B cell (primary cell): ENCODE measurements at regions not wholly inside any gene's neighbourhood (a gene's known extent, or its start where the extent isn't known, plus 50 kb on each side); places are given as distances from the start of the nearest gene placed in this dataset.

Source experiments
- ATAC-seq: fragments of 200-7000 bp; cut with Tn5 transposase; one replicate; pipeline ENCODE4 v1.10.0; 2021; ENCODE audit warnings: low read depth, mild to moderate bottlenecking, moderate number of reproducible peaks, moderate library complexity
- CTCF ChIA-PET: fragments of 350-600 bp; sonication (Branson Sonifier 250); formaldehyde crosslinking; loops from one replicate; lab custom pipeline; 2021; ENCODE audit warnings: antibody characterized with exemption, inconsistent platforms; lab: Charles Lee
- POLR2A ChIA-PET: fragments of 350-600 bp; sonication (Branson Sonifier 250); formaldehyde crosslinking; loops from one replicate; lab custom pipeline; 2021; ENCODE audit warnings: antibody characterized with exemption; lab: Charles Lee
- DNase-seq: peaks from one replicate; pipeline ENCODE4 v3.0.0; 2013
- H2AFZ ChIP-seq: 2 replicates; pipeline ENCODE4 v1.6.1; 2012; ENCODE audit warnings: mild to moderate bottlenecking, low read depth, low read length; ENCODE audit not compliant: insufficient read depth, poor library complexity, severe bottlenecking
- H3K27ac ChIP-seq, 2 donors: 1 replicate in 1 of 2; 2 replicates in 1 of 2; pipeline ENCODE4 v1.5.1; 2012 to 2013; ENCODE audit warnings: low read length in 2 of 2, mild to moderate bottlenecking in 2 of 2, moderate library complexity in 1 of 2
- H3K27me3 ChIP-seq, 4 experiments: fragments of 200-600 bp in 1 of 4; sonication (generic) in 1 of 4; replicated peaks in 1 of 4; 1 replicate in 2 of 4; 2 replicates in 2 of 4; pipeline versions ENCODE4 v1.6.1 to v1.7.0; 2013 to 2016; ENCODE audit warnings: low read length in 3 of 4, mild to moderate bottlenecking in 2 of 4, mixed read lengths in 1 of 4, moderate library complexity in 1 of 4; ENCODE audit not compliant: insufficient read depth in 4 of 4, control insufficient read depth in 3 of 4; ENCODE audit errors: control extremely low read depth in 1 of 4
- H3K36me3 ChIP-seq, 2 experiments: replicated peaks in 1 of 2; 1 replicate in 1 of 2; 2 replicates in 1 of 2; pipeline versions ENCODE4 v1.6.1 to v1.7.1; 2013; ENCODE audit warnings: low read length in 1 of 2; ENCODE audit not compliant: insufficient read depth in 2 of 2, control insufficient read depth in 1 of 2; ENCODE audit errors: control extremely low read depth in 1 of 2, extremely low read depth in 1 of 2
- H3K4me1 ChIP-seq, 2 donors: fragments of 200-600 bp in 1 of 2; sonication (generic) in 1 of 2; 1 replicate in 1 of 2; 2 replicates in 1 of 2; pipeline versions ENCODE4 v1.5.1 to v1.6.1; 2013 to 2017; ENCODE audit warnings: low read length in 2 of 2; ENCODE audit not compliant: control insufficient read depth in 2 of 2, insufficient read depth in 2 of 2
- H3K4me2 ChIP-seq: replicated peaks from 2 replicates; pipeline ENCODE3; 2012; ENCODE audit warnings: mild to moderate bottlenecking, low read depth, low read length; ENCODE audit not compliant: poor library complexity, severe bottlenecking
- H3K4me3 ChIP-seq, 5 experiments: fragments of 200-600 bp in 1 of 5; sonication (generic) in 1 of 5; 1 replicate in 3 of 5; 2 replicates in 2 of 5; pipeline versions ENCODE4 v1.5.1 to v1.7.0; 2011 to 2016; ENCODE audit warnings: low read length in 4 of 5, mild to moderate bottlenecking in 4 of 5, low read depth in 2 of 5, control low read depth in 1 of 5, moderate library complexity in 1 of 5; ENCODE audit not compliant: insufficient read depth in 1 of 5; ENCODE audit errors: control extremely low read depth in 1 of 5, extremely low read depth in 1 of 5
- H3K79me2 ChIP-seq: fragments of 200-600 bp; sonication (generic); one replicate; pipeline ENCODE4 v1.6.0; 2016; ENCODE audit warnings: low read length; ENCODE audit not compliant: control insufficient read depth, insufficient read depth
- H3K9ac ChIP-seq: fragments of 200-600 bp; sonication (generic); 2 replicates; pipeline ENCODE4 v1.6.1; 2017; ENCODE audit warnings: mild to moderate bottlenecking, low read length, moderate library complexity
- H3K9me3 ChIP-seq, 3 donors: one replicate each; pipeline versions ENCODE4 v1.6.1 to v1.7.1; 2013; ENCODE audit warnings: low read length in 2 of 3; ENCODE audit not compliant: control insufficient read depth in 2 of 3, insufficient read depth in 1 of 3; ENCODE audit errors: control extremely low read depth in 1 of 3
- H4K20me1 ChIP-seq: 2 replicates; pipeline ENCODE4 v1.6.0; 2012; ENCODE audit warnings: mild to moderate bottlenecking, low read length; ENCODE audit not compliant: insufficient read depth, control insufficient read depth, poor library complexity, severe bottlenecking
- H3K27ac Mint-ChIP-seq: one replicate; pipeline ENCODE4 v1.8.0; 2021; ENCODE audit warnings: mixed read lengths
- H3K27me3 Mint-ChIP-seq: one replicate; pipeline ENCODE4 v1.8.0; 2021; ENCODE audit warnings: mixed read lengths
- H3K4me1 Mint-ChIP-seq: one replicate; pipeline ENCODE4 v1.8.0; 2021; ENCODE audit warnings: mixed read lengths
- H3K4me3 Mint-ChIP-seq: one replicate; pipeline ENCODE4 v1.8.0; 2021; ENCODE audit warnings: mixed read lengths
- H3K9me3 Mint-ChIP-seq: one replicate; pipeline ENCODE4 v1.8.0; 2022; ENCODE audit warnings: mixed read lengths; ENCODE audit not compliant: insufficient read depth
- EZH2 ChIP-seq: IDR thresholded peaks from 2 replicates; pipeline ENCODE4 v1.6.1; 2012; ENCODE audit warnings: borderline replicate concordance, low read depth, mild to moderate bottlenecking, moderate library complexity, low read length; ENCODE audit not compliant: insufficient read depth, poor library complexity, severe bottlenecking
- WGBS: methylation state at CpG from one replicate; pipeline ENCODE4 v1.1.5; 2013; ENCODE audit warnings: missing lambda C conversion rate; ENCODE audit not compliant: insufficient coverage; 5-methylcytosine and 5-hydroxymethylcytosine counted together
- intact Hi-C: fragments of 100-400 bp; cut with micrococcal nuclease; formaldehyde crosslinking; loops from one replicate; pipeline ENCODE4 v1.10.0; 2022
- TF ChIP-seq, protein P1 (sequence below): fragments of 200-600 bp; IDR thresholded peaks from one replicate; pipeline ENCODE4 v1.8.0; 2022; ENCODE audit warnings: antibody characterized with exemption, mild to moderate bottlenecking

GRCh38 chr4:57172065-57172464, 61.9 kb upstream of the IGFBP7 start:
- Histone ChIP-seq H3K27me3 (peaks cover 0 to 2% (median 0%) of the 10 kb centered on the region in 4 experiments), H3K36me3 (no peaks in the 10 kb centered on the region), H3K79me2 (no peaks in the 10 kb centered on the region), H2AFZ (no peak overlapping the region), H3K4me2 (no peak overlapping the region), H3K9me3 (no peaks in the 10 kb centered on the region), H3K27ac (no peak overlapping the region), H3K9ac (no peak overlapping the region), H3K4me3 (no peak overlapping the region), H4K20me1 (no peaks in the 10 kb centered on the region), H3K4me1 (no peaks in the 10 kb centered on the region)
- H3K9me3 Mint-ChIP-seq: no peaks in the 10 kb centered on the region
- no peak overlapping the region for H3K27ac Mint-ChIP-seq
- DNase-seq: no peak
- TF ChIP-seq EZH2: no peak
- TF ChIP-seq, protein P1, sequence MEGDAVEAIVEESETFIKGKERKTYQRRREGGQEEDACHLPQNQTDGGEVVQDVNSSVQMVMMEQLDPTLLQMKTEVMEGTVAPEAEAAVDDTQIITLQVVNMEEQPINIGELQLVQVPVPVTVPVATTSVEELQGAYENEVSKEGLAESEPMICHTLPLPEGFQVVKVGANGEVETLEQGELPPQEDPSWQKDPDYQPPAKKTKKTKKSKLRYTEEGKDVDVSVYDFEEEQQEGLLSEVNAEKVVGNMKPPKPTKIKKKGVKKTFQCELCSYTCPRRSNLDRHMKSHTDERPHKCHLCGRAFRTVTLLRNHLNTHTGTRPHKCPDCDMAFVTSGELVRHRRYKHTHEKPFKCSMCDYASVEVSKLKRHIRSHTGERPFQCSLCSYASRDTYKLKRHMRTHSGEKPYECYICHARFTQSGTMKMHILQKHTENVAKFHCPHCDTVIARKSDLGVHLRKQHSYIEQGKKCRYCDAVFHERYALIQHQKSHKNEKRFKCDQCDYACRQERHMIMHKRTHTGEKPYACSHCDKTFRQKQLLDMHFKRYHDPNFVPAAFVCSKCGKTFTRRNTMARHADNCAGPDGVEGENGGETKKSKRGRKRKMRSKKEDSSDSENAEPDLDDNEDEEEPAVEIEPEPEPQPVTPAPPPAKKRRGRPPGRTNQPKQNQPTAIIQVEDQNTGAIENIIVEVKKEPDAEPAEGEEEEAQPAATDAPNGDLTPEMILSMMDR: no peak
- no peak overlapping the region for H3K4me3 Mint-ChIP-seq
- ATAC-seq: no peak
- POLR2A ChIA-PET: no interaction called here
- 74% methylated on average over 2 of the region's 3 CpGs for WGBS
- H3K4me1 Mint-ChIP-seq: no peaks in the 10 kb centered on the region
- peaks cover 7% of the 10 kb centered on the region for H3K27me3 Mint-ChIP-seq
- intact Hi-C loops: no loop called here
- CTCF ChIA-PET: interaction anchor here (0.6 to 0.9 kb wide), 2 partner anchors 9 to 763 kb away, joined by 3 read pairs; no protein-coding TSS in a partner anchor

DNA sequence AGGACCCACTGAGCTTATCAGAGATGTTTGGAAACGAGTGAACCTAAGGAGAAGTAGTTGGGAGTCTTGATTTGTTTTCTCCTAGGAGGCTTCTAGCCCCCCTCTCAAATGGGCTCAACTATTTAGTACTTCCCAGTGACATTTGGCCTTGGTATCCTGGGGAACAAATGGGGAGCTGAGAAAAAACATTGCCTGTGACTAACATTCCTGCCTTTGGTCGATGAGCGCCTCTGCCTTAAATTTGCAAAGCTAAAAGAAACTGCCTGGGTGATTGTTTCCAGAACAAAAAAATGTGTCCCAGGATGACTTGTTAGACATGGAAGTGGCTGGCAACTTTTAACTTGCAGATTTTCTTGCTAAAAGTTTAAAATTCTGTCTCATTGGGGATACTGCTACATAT, 58.8 kb upstream of the IGFBP7 start:
- CTCF ChIA-PET: interaction anchor here (1.2 kb wide), 1 partner anchor 10 kb away, joined by 3 read pairs; no protein-coding TSS in a partner anchor

More for the DNA sequence above, 58.8 kb upstream of the IGFBP7 start:
- no peak overlapping the region for H2AFZ ChIP-seq
- no peak for DNase-seq
- no peaks in the 10 kb centered on the region for H3K79me2 ChIP-seq
- H3K9ac ChIP-seq: no peak overlapping the region
- peaks cover 3 to 4% of the 10 kb centered on the region in 2 donors for H3K4me1 ChIP-seq
- H4K20me1 ChIP-seq: no peaks in the 10 kb centered on the region
- POLR2A ChIA-PET: no interaction called here
- H3K9me3 ChIP-seq: peaks cover 0 to 2% (median 0%) of the 10 kb centered on the region in 3 donors
- Mint-ChIP-seq H3K27ac (no peak overlapping the region), H3K4me1 (peaks cover 3% of the 10 kb centered on the region), H3K4me3 (no peak overlapping the region), H3K9me3 (no peaks in the 10 kb centered on the region), H3K27me3 (peaks cover 22% of the 10 kb centered on the region)
- no peak overlapping the region for H3K4me3 ChIP-seq
- H3K27me3 ChIP-seq: peaks cover 0 to 19% (median 8%) of the 10 kb centered on the region in 4 experiments
- H3K4me2 ChIP-seq: no peak overlapping the region
- TF ChIP-seq EZH2: no peak
- TF ChIP-seq, protein P1: no peak
- intact Hi-C loops: no loop called here
- 40% methylated on average over 1 of the region's 3 CpGs for WGBS
- no peaks in the 10 kb centered on the region for H3K36me3 ChIP-seq
- ATAC-seq: no peak
- no peak overlapping the region for H3K27ac ChIP-seq
